SIG-M5 treated with dmso at 0.1 percent for 504 hours (cell line): ENCODE measurements at regions not wholly inside any gene's neighbourhood (a gene's known extent, or its start where the extent isn't known, plus 50 kb on each side); places are given as distances from the start of the nearest gene placed in this dataset.
"Not testable (repeated sequence)": the region's sequence is repeated elsewhere in the genome, so short reads cannot be mapped to it uniquely, and the experiment has no call there.

Experiments used
- DNase-seq: peaks from one replicate; lab custom pipeline; 2025; ENCODE audit not compliant: unreplicated experiment; lab: John Stamatoyannopoulos, UW

DNA sequence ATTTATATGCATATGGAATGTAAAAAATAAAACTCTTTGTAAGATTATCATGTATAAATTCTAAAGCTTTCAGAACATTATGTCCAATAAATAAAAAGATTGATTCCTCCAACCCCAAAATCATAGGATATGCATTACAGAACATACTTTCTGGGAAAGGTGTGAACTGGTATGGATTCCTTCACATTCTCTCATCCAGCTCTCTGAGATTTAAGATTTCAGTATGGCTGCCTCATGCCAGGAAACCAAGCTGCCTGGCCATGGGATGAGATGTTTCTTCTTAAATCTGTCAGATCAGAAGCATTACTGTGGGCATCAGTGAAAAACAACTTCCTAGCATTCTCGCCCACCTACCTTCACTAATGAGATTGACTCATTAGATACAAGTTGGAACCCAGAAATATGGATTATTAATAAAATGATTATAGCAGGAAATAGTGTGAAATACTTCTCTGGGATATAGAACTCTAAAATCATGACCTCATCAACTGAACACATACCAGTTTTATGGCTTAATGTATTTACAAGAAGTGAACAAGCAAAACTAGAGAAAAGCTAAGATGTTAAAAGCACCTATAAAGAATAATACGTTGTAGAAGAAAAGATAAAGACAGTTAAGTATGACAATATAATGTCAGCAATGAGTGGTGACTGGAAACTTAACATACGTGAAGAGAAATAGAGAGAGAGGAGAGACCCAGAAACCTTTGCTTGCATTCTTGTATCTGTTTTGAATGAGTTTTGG lies 171.6 kb upstream of the PHACTR1 start:
- DNase-seq = no peak

GRCh38 chr6:12545619-12546409 lies 170.8 kb upstream of the PHACTR1 start:
- DNase-seq = no peak

- DNase-seq = no peak
Observed at GRCh38 chr6:12546410-12547002, 170.1 kb upstream of the PHACTR1 start.

- DNase-seq = no peak
Observed at GRCh38 chr6:12548526-12548925, 168.0 kb upstream of the PHACTR1 start.

DNA sequence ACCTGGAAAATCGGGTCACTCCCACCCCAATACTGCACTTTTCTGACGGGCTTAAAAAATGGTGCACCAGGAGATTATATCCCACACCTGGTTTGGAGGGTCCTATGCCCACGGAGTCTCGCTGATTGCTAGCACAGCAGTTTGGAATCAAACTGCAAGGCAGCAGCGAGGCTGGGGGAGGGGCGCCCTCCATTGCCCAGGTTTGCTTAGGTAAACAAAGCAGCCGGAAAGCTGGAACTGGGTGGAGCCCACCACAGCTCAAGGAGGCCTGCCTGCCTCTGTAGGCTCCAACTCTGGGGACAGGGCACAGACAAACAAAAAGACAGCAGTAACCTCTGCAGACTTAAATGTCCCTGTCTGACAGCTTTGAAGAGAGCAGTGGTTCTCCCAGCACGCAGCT lies 167.1 kb upstream of the PHACTR1 start:
- DNase-seq = not testable (repeated sequence)

DNA sequence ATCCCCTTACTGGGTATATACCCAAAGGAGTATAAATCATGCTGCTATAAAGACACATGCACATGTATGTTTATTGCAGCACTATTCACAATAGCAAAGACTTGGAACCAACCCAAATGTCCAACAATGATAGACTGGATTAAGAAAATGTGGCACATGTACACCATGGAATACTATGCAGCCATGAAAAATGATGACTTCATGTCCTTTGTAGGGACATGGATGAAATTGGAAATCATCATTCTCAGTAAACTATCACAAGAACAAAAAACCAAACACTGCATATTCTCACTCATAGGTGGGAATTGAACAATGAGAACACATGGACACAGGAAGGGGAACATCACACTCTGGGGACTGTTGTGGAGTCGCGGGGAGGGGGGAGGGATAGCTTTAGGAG lies 161.7 kb upstream of the PHACTR1 start:
- DNase-seq = not testable (repeated sequence)

DNA sequence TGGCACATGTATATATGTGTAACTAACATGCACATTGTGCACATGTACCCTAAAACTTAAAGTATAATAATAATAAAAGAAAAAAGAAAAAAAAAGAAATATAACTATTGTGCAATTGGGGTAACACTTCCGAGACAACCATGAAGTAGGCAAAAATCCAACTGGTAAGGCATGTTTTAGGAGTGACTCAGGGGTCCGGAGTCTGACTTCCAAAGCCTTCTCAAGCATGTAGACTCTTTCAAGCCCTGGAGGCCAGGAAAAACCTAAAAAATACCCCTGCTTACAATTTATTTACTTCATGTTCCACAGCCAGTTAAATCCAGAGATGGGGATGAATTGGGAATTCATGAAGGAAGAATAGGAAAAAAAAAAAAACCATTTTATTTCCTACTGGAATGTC lies 161.3 kb upstream of the PHACTR1 start:
- no peak for DNase-seq

DNA sequence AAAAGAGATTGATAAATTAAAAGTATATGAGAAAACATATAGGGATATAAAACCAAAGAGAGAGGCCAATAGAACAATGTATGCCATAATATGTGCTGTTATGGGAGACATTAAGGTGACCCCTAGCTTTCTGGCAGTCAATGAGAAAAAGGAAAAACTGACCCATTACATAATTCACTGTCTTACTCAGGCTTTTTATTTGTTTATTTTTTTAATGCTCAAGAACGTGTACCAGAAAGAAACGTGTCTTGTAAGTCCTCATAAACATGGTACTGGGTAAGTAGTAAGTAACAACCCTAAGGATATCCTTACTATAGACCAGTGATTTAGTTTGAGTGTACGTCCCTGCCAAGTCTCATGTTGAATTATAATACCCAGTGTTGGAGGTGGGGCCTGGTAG lies 160.8 kb upstream of the PHACTR1 start:
- DNase-seq = no peak

- no peak for DNase-seq
Observed at GRCh38 chr6:12557765-12558164, 158.8 kb upstream of the PHACTR1 start.

DNA sequence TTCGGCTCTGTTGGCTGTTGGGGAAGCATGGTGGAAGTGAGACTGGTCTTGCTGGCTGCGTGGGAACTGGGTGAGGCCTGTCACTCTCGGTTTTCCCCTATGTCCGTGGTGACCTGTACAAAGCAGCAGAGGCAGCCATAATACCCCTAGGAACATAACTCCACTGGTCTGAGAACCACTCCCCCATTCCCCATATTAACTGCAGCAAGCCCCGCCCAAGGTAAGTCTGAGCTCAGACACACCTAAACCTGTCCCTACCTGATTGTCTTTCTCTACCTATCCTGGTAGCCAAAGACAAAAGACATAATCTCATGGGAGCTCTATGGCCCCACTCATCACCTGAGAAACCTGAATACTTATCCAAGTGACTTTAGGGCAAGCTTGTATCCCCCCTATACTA lies 156.3 kb upstream of the PHACTR1 start:
- DNase-seq = no peak

DNA sequence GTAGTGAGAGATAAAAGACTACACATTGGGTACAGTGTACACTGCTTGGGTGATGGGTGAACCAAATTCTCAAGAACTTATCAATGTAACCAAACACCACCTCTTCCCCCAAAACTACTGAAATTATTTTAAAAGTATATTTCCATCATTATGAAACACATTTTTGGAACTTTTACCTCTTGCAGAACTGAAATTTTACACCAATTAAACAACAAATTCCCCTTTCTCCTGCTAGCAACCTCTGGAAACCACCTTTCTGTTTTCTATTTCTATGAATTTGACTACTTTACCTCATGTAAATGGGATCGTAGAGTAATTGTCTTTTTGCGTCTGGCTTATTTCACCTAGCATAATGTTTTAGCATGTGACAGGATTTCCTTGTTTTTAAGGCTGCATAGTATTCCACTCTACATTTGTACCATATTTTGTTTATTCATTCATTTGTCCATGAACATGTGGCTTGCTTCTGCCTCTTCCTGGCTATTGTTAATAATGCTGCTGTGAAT lies 149.9 kb upstream of the PHACTR1 start:
- no peak for DNase-seq

- no peak for DNase-seq
Observed at GRCh38 chr6:12567682-12568081, 148.9 kb upstream of the PHACTR1 start.

DNA sequence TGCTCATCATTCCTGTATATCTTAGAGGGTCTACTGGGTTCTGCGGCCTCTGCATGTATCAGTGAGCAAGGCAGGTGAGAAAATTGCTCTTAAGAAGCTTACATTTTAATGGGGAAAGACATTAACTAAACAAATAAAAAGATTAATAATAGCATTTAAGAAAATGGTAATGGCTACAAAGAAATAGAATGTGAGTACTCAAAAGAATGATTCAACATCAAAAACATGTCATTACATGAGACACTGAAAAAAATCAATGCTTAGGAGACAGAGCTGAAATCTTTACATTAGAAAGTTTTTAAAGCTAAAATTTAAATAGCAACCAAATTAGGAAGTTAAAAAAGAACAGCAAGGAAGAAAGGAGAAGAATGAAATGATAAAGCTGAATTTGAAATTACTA lies 146.9 kb upstream of the PHACTR1 start:
- DNase-seq = no peak

GRCh38 chr6:12570461-12571030 lies 146.0 kb upstream of the PHACTR1 start:
- DNase-seq = no peak

DNA sequence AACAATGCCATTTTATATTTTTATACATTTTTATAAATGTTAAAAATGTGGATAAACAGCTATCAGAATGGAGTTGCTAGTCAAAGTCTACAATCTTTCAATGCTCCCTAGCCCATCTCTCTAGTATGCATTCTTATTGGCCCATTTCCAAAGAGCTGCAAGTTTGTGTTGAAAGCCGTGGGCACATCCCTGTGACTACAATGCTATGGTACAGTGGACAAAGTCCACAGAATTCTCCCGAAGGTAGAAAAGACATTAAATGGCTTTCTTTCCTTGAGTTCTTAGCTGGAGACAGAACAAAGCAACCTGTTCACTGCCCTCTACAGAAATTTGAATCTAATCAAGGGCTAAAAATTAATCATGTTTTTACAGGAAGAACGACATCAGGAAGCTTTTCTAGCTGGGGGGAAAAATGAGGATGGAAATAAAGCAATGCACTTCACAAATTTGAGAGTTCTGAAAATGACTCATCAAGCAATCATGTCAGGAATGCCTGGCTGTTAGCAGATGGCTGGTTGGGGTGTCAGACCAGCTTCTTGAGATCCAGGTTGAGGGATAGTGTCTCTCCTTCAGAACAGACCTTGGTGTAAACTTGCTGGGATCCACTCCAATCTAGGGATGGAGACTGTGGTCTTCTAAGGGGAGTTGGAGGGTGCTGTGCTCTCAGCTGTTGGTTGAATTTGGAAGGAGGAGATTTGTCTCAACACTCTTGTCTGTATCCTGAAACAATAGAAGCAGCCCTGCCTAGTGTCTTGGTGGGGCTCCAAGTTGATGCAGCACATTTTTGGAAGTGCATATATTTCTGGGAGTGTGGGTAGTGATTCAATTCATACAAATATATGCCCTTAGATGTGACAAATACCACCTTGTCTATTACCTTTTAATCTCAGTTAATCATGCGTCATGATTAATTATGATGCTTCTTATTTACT lies 143.4 kb upstream of the PHACTR1 start:
- no peak for DNase-seq

GRCh38 chr6:12575961-12576360 lies 140.6 kb upstream of the PHACTR1 start:
- no peak for DNase-seq

DNA sequence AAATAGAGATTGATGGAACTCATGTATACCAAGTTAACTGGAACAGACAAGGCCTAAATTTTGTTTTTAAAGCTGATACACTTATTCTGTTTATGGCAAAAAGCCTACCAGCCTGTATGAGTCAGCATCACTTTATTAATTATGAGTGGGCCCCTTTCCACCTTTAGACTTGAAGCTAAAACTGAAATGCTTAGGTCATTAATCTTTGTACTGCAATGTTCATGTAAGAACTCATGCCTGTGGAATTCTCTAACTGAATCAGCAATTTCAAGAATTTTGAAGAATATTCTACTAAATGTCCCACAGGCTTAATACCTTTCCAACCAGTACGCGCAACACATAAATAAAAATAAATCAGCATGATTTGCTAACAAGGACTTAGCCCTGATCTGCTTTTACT lies 140.2 kb upstream of the PHACTR1 start:
- DNase-seq = no peak

DNA sequence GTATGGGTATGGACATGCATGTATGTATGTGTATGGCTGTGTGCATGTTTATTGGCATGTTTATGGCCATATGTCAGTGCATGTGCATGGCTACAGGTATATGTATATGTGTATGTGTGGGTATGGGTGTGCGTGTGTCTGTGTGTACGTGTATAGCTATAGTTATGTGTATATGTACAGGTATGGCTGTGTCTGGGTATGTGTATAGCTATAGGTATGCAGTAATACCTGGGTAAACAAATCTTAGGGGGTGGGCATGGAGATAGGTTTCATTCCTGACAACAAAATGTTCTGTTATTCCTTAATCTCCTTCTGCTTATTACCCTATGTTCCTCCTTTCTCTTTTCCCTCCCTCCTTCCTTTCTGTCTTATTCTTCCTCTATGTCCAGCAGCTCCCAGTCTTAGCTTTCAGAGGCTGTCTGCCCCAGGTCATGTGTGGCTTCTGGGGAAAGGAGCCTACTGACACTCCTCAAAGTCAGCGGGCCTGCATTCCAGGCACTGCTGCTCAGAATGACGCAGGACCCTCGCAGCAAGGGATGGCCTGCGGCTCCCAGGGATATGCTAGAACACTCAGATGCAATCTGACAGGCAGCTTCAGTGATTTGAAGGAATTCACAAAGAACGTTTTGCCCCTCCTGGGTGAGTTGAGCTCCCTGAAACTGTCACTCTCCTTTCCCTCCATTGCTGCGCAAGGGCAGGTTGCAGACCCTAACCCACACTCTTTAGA lies 139.3 kb upstream of the PHACTR1 start:
- DNase-seq = no peak

DNA sequence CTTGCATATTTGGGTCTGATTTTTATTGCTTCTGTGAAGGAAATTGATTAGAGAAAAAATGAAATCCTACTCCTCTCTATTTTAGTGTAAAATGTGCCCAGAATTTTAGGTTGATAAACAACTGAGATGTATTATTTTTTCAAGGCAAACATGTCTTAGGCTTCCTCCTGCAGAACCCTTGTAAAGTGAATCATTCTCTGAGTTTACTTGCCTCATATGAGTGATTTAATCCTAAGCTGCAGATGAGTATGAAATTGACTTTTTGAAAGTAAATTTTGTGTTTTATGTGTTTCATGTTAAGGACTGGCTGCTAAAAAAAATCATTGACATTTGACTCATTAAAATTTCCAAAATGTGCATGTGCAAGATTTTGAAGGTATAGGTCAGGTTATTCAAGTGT lies 138.5 kb upstream of the PHACTR1 start:
- DNase-seq = no peak

DNA sequence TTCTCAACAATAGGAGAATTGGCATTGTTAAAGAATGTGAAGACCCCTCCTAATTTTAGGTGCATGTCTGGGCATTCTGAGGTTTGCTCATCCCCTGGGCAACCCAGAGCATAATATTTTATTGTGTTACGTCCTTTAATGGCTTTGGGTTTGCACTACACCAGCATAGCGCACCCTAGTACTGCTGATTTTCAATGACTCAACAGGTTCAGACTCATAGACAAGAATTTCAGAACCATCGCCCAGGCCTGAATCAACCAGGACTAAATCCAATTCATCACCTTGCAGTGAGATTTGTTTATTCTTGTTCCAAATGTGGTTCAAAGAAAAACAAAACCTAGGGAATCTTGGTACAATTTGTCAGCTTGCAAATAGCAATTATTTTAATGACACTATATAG lies 137.8 kb upstream of the PHACTR1 start:
- no peak for DNase-seq
